HG03342 (cell line): ENCODE measurements at regions not wholly inside any gene's neighbourhood (a gene's known extent, or its start where the extent isn't known, plus 50 kb on each side); places are given as distances from the start of the nearest gene placed in this dataset.
"Not testable (repeated sequence)": the region's sequence is repeated elsewhere in the genome, so short reads cannot be mapped to it uniquely, and the experiment has no call there.

Source experiments
- ATAC-seq: cut with Tn5 transposase; IDR thresholded peaks from one replicate; pipeline ENCODE4 v1.9.1; 2021; ENCODE audit warnings: mild to moderate bottlenecking, moderate library complexity; ENCODE audit not compliant: unreplicated experiment

DNA sequence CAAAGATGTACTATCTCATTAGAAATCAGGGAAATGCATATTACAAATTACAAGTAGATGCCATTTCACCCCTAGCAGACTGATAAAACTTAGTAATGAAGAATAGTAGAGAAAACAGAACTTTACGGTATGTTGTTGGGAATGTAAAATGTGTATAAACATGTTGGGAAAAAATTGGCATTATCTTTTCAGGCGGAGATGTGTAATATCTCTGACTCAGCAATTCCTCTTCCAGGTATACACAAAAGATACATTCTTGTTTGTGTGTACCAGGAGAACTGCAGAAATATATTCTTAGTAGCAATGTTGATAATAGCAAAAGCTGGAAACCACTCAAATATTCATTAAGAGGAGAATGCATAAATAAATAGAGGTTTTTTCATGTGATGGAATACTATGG lies 204.5 kb downstream of the LPIN1 start:
- no peak for ATAC-seq

DNA sequence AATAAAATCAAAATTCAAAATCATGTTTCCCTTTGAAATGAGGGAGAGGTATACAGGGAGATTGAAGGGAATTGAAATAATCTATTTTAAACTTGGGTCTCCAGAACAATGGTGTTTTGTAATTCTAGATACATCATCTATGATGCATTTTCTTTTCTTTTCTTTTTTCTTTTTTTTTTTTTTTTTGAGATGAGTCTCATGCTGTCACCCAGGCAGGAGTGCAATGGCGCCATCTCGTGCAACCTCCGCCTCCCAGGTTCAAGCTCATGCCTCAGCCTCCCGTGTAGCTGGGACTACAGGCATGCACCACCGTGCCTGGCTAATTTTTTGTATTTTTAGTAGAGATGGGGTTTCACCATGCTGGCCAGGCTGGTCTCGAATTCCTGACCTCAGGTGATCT lies 205.1 kb downstream of the LPIN1 start:
- not testable (repeated sequence) for ATAC-seq

DNA sequence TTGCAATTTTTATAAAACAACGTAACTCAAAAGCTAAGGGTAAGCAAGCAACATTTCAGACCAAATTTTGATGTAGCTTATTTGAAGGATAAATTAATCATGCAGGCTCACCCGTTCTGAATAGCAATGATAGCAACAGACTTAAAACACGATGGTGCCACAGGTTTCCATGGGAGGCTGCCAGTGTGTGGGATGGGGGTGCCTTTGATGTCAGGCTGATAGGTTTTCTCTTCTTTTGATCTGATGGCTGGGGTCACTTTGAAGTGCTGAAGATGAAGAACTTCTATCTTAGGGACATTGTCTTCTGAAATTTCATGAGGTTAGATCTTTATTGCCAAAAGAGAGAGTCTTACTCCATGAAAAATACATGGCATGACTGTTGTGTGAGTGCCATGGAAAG lies 206.8 kb downstream of the LPIN1 start:
- ATAC-seq, result no peak

DNA sequence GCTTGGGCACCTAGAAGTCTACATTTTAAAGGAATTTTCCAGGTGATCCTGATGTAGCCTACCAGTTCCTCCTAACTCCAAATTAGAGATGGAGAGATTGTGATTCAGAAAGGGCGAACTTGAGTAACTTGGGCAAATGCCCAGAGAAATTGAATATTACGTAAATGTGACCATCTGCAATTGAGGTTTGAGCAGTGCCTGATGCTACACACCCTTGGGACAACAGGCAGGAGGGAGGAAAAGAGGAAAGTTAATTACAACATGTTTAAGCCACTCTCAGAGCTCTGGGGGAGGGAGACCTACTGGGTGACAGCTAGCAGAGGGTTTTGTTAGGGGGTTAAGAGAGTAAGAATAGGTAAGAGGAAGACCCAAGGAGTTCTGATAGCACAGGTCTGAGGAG lies 208.9 kb downstream of the LPIN1 start:
- ATAC-seq, result no peak

DNA sequence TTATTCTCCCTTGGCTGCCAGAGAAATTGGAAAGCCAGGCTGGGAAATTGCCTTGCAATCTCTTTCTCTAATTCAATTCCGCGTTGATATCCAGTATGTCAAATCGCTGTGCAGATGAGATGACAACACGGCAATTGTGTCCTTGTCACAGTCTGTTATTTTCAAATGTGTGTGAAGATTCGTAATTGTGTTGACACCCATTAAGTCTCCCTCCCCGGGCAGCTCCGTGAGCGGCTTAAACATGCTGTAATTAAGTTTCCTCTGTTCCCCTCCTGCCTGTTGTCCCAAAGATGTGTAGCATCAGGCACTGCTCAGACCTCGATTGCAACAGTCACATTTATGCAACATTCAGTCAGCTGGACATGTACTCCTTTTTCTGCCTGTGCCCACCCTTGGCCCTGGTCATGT lies 209.5 kb downstream of the LPIN1 start:
- no peak for ATAC-seq

DNA sequence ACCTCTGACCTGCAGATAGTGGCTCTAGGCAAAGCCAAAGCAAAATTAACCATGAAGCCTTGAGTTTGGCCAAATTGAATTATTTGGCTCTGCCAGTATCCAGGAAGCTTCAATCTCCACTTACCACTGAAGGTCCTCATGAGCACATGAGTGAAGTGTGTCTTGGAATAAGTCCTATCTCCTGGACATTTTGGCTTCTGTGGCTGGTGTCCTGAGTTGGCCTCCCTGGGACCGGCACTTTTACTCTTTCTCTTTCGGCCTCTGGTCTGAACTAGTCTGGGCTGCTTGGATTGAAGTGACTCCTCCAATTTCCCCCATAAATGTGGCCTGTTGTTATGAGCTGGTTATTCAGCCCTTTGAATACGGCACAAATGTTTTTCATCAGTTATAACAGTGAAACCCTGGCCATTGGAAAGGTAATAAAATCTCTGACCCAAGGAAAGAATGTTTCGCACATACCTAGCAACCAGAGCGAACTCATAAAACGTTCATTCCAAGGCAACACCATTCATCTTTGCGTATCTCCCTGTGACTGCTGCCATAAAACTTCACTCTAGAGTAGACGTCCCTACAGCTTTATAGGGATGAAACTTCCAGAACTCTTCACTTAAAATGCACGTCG lies 216.4 kb downstream of the LPIN1 start:
- ATAC-seq, result no peak

DNA sequence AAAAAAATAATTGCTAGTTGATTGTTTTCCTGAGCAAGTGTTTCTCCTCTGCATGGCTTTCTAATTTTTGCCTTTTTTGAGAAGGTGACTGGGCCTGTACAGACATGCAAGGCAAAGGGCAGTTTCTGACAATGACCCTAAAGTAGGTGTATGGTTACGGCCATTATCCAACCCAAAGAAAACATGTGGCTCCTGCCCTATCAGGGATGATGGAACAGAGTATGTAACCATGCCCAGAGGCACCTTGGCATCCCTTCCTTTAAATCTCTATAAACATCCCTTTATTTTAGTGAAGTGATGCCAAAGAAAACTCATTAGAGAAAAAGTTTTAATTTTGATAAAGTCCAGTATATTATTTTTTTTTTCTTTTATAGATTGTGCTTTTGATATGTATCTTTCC lies 217.5 kb downstream of the LPIN1 start:
- no peak for ATAC-seq

DNA sequence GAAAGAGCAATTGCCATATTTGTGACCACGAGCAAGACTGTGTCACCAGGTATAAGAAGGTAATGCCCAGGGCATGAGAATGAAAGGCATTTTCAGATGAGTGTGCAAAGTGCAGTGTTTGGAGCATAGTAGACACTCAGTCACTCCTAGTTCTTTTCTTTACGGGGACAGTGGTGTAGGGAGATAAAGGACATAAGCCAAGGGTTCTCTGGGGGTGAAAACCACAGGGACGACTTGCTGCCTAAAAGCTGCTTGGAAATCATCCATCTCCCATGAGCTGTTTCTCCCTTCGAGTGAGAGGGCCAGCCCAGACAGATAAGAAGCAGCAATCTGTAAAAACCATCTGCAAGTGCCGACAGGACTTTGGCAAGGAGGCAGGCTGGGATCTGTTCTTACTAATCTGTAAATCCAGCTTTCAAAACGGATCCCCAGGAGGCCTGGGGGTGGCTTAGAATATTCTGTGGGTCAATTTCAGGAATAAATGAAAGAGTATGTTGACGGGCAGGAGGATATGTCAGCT lies 221.6 kb downstream of the LPIN1 start:
- ATAC-seq, result no peak

DNA sequence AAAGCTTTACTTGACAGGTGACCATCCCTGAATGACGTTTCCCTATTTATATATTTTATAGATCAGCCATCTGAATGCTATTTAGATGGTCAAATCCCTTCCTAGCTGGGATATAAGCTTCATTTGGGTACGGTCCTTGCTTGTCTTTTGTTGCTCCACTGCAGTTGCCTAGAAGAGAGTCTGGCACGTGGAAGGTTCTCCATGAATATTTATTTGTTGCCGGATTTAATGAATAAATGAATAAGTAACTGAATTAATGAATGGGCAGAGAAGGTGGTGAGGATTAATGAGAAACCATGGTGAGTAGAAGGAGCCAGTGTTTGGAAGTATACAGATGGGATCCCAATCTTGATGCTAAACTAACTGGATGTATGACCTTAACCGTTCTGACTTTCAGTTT lies 222.1 kb downstream of the LPIN1 start:
- no peak for ATAC-seq

DNA sequence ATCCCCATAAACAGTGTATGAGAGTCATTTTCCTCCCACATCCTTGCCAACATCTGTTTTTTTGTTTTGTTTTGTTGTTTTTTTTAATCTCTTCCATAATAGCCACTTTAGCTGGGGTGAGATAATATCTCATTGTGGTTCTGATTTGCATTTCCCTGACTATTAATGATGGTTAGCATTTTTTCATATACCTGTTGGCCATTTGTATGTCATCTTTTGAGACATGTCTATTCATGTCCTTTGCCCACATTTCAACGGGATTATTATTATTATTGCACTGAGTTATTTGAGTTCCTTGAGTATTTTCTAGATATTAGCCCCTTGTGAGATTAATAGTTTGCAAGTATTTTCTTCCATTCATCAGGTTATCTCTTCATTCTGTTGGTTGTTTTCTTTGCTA lies 223.3 kb downstream of the LPIN1 start:
- ATAC-seq, result no peak

DNA sequence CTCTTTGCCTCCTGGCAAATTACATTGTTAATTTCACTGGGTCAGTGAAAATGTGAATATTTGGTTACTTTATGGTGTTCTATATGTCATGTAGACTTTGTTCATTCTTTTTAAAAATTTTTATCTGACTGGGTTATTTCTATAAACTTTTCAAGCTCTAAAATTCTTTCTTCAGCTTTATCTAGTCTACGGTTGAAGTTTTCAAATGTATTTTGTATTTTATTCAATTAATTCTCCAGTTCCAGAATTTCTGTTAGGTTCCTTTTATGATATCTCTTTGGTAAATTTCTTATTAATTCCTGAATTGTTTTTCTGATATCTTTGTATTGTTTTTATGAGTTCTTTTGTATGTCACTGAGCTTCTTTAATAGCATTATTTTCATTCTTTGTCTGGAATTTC lies 228.1 kb downstream of the LPIN1 start:
- no peak for ATAC-seq

DNA sequence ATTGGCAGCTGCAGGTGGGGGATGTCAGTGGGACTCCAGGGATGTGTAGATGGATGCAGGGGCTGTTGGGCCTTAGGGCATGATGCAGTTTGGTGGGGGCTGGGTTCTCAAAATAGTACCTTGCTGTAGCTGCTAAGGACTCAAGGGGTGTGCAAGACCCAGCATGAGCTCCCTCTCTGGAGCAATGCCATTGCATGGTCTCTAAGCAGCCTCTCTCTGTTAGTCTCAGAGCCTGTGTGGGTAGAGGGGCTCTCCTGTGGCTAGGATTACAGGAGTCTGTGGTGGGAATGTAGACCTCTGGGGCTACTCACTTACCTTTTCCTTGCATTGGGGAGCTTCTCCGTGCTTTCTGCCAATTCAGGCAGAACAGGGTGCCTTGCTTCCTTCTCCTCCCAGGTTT lies 228.9 kb downstream of the LPIN1 start:
- no peak for ATAC-seq

DNA sequence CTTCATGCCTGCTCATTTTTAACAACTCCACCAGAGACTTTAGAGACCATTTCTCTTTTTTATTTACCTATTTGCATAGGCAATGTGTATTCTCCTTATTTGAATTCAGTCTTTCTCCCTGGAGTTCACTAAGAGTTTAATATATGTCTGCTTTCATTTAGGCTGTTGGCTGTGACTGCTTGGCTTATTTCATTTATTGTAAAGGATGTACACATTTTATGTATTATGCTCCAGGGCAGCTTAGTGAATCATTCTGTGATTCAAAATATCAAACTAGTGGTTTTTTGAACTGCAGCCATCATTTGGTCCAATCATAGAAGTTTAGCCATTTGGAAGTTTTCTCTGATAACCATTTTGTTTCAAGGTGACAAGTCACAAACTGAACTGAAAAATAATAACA lies 229.6 kb downstream of the LPIN1 start:
- no peak for ATAC-seq

DNA sequence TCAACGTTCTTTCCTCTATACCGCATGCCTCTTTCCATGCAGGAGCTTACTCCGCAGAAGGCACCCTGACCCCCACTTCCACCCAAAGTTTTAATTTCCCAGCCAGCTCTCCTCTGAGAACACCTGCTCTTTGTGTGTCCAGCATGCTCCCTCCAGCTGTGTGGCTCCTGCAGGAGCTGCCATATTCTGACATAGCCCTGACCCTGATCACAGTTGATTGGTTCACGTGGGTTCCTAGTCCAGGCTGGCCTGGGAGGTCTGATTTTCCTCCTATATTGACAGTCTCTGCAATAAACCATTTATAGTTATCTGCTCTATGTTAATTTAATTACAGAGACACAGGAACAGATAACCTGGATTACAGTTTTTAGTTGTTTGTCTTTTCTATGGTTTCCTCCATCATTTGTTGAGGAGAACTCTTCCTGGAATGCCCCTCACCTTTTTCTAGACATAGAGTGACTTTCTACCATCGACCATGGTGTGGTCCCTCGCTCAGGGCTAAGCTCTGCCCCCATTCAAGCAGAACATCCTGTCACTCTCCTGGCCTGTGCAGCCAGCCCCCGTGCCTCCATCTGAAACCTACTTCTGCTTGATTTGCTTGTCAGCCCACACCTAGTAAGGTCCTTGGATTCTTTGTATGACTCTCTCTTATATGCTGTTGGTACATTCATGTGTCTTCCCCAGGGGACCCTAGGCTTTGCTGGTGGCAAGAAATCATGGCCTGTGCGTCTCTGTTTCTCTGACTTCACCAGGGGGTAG lies 231.5 kb downstream of the LPIN1 start:
- no peak for ATAC-seq

DNA sequence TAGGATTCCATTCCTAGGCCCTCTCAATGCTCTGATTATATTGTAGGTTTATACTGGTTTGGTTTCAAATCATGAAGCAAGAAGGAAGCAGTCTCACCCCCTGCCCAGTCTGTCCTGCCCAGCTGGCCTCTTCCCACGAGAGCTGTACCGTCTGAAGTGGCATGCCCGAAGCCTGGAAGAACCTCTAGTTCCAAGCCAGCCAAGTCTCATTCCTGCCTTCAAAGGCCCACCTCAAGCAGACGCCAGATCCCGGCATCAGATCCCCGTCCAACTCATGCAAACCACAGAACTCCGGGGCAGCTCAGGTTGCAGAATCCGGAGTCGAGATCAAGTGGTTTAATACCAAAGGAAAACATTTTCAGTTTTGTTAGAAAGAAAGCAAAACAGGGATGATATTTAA lies 234.4 kb downstream of the LPIN1 start:
- ATAC-seq, result no peak

DNA sequence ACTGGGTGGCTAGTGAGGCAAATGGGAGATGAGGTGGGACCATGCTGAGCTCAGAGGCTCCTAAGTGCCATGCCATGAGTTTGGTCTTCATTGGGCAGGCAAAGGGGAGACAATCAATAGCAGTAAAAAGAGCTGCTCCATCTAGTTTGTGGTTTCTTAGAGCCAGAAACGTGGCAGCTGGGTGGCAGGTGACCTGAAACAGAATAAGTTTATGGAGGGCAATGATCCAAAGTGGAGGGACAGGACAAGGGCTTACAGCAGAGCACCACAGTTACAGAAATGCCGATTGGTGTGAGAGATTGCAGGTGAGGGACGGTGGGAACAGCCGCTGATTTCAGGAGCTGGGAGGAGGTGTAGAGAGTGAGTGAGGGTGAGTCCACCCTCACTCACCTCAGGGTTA lies 237.0 kb downstream of the LPIN1 start:
- no peak for ATAC-seq

DNA sequence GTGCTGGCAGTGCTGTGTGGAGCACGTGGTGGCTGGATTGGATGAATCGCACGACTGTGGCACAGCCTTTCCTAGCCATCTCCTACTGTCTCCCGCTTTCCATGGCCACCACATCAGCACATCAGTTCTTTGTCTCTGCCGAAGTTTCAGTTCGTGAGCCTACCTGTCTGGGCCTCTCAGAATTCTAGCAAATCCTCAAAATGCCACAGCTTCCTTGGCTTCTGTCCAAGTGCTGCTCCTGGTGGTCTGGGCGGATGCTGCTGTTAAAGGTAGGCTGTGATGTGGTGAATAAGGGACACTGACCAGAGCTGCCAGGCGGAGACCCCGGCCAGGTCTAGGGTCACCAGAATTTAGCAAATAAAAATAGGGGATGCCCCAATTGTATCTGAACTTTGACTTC lies 237.4 kb downstream of the LPIN1 start:
- no peak for ATAC-seq

DNA sequence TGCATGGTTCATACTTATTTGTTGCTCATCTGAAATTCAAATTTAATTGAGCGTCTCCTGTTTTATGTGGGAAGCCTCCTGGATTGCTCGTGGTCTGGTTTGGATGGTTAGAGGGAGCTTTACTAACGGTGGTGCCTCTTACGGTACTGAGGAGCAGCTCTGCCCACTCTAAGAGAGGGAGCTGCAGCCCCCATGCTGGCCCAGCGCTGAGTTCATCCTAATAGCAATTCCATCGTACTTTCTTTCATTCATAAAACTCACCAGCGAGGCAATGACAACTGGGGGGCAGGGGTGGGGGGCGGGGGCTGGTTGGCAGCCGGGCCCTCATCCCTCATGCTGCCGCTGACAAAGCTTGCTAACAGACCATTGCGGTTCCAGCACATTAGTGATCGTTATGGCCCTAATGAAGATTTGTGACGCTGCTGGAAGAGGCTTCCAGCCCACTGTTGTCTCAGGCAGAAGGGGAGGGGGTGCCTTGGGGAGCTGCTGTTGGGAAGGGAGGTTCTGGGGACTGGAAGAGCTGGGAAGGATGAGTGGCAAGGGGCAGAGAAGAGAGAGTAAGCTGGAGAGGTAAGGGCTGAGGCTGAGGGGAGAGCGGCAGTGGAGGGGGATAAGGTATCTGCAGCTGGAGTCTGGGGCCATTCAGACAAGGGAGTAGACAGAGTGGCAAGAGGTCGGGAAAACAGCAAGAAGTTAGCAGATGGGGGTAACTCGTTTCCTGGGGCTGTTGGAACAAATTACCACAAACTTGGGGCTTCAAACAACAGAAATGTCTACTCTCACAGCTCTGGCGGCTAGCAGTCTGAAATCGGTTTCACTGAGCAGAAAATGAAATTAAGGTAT lies 238.1 kb downstream of the LPIN1 start:
- no peak for ATAC-seq

DNA sequence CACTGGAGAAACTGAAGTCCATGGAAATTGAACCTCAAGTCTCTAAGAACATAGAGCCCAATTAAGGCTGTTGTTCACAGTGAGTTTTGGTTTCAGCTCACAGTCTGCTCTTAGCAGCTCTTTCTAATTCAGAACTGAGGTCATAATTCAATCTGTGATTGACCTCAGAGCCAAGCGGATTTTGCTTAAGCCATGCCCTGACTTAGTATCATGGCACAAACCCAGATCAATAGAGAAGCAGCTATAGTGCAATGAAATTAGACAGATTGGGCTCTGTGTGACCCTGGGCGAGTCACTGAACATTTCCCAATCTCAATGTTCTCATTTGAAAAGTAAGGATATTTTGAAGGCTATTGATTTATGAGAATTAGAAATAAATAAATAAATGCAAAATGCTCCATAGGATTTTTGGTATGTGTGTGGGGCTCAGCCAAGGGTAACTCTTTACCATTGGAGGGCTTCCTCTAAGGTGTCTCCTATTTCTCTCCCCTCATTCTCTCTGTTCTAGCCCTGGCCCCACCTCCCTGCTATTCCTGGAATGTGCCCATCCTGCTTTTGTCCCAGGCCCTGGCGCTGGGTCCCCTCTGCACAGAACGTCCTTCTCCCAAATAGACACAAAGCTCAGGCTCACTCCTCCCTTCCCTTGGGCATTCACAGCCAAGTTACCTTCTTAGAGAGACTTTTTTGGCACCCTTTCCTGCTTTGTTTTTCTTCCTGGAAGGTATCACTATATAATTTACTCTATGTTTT lies 239.6 kb downstream of the LPIN1 start:
- ATAC-seq, result no peak

DNA sequence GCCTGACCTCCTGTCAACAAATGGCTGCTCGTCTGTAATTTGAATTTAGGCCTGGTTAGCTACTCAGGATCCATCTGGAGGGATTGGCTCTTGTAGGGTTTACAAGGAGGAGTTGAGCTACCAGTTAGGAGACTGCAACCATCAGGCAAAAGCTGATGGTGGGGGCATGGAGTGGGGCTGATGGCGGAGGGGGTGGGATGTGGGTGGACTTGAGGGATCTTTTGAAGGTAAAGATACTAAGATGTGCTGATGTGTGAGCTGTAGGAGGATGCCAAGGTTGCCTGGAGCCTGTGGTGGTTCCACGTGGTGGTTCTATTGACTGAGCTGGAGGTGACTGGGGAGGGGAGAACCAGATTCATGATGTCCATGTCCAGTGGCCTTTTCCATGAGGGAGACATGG lies 240.7 kb downstream of the LPIN1 start:
- ATAC-seq, result no peak
